ENCODE measurements at regions not wholly inside any gene's neighbourhood (a gene's known extent, or its start where the extent isn't known, plus 50 kb on each side); places are given as distances from the start of the nearest gene placed in this dataset.

DNA sequence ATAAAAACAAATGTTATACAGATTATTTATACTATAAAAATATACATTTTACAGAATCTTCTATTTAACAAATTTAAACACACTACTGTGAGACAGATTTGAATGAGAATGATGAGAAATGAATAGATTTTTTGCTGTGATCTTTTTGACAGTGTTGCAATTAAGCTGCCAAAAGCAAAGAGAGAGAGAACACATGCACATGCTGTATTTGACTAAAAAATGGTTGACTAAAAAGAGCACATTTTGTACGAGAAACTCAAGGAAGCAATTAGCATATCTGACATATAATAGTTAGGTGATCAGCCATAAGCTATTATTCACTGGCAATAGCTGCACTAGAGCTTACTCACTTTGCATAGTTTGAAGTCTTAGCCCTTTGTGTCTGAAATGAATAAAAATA lies 115.8 kb downstream of the SYT10 start:
- intact Hi-C loops (cut with micrococcal nuclease) = no loop called here
- ChIA-PET CTCF (ENCODE audit: low intra/inter-chr PET ratio) (no interaction called here), POLR2A (no interaction called here)
- H3K4me1 ChIP-seq (replicated peaks in 1 of 2; ENCODE audit: control insufficient read depth in 2 of 2, insufficient read depth in 2 of 2, low read length in 2 of 2) = no peaks in the 10 kb centered on the region; a peak in 2 of 5 replicates
- no TSS peak for BruUV-seq (replicated peaks)
- H3K9ac ChIP-seq (ENCODE audit: insufficient read depth in 1 of 2, low read depth in 2 of 2, low read length in 2 of 2) = no peak overlapping the region
- ATAC-seq (no peak), FAIRE-seq (peak; percentile 29), DNase-seq (ENCODE audit: extremely low read depth in 1 of 4, low spot score in 3 of 4) (no peak)
- H3K9me3 ChIP-seq (replicated peaks; ENCODE audit: control insufficient read depth, insufficient read depth, low read depth, low read length) = no peaks in the 10 kb centered on the region
- 50% methylated on average over 1 of the region's 1 CpG for WGBS (ENCODE audit: insufficient coverage, low coverage, missing lambda C conversion rate)
- H3K79me2 ChIP-seq (ENCODE audit: control insufficient read depth, insufficient read depth, low read length) = no peaks in the 10 kb centered on the region
- no peak overlapping the region for H3K4me2 ChIP-seq (ENCODE audit: insufficient read depth, low read length)
- no peak overlapping the region for H3K27ac ChIP-seq (ENCODE audit: extremely low read depth, low read depth, low read length)
- H2AFZ ChIP-seq (ENCODE audit: low read depth, low read length) = peak overlapping the region; percentile 12; the same call in 1 of the 2 replicates
- in situ Hi-C loops (cut with MboI) = no loop called here
- no peaks in the 10 kb centered on the region for H3K36me3 ChIP-seq (ENCODE audit: control insufficient read depth, insufficient read depth, low read length)
- no peaks in the 10 kb centered on the region for H4K20me1 ChIP-seq (replicated peaks; ENCODE audit: control insufficient read depth, insufficient read depth, low read length)
- no peak for TF ChIP-seq MEF2A (IDR thresholded peaks at IDR 0.05; ENCODE audit: control insufficient read depth, low read depth, low read length)
- no peak for TF ChIP-seq LCOR (CRISPR knock-in tag; IDR thresholded peaks at IDR 0.05)
- TF ChIP-seq ZNF232 (CRISPR knock-in tag; IDR thresholded peaks at IDR 0.05) = no peak
- no peak for TF ChIP-seq ZC3H11A (IDR thresholded peaks at IDR 0.05; ENCODE audit: low read depth, low read length)
- TF ChIP-seq, protein P1, sequence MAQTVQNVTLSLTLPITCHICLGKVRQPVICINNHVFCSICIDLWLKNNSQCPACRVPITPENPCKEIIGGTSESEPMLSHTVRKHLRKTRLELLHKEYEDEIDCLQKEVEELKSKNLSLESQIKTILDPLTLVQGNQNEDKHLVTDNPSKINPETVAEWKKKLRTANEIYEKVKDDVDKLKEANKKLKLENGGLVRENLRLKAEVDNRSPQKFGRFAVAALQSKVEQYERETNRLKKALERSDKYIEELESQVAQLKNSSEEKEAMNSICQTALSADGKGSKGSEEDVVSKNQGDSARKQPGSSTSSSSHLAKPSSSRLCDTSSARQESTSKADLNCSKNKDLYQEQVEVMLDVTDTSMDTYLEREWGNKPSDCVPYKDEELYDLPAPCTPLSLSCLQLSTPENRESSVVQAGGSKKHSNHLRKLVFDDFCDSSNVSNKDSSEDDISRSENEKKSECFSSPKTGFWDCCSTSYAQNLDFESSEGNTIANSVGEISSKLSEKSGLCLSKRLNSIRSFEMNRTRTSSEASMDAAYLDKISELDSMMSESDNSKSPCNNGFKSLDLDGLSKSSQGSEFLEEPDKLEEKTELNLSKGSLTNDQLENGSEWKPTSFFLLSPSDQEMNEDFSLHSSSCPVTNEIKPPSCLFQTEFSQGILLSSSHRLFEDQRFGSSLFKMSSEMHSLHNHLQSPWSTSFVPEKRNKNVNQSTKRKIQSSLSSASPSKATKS (CRISPR knock-in tag; IDR thresholded peaks at IDR 0.05) = no peak
- no peak for TF ChIP-seq RCOR1 (IDR thresholded peaks at IDR 0.05; ENCODE audit: borderline replicate concordance in 1 of 2, low read depth in 2 of 2, low read length in 2 of 2)
- no peak for TF ChIP-seq ARHGAP35 (IDR thresholded peaks at IDR 0.05; ENCODE audit: partially characterized antibody)
- TF ChIP-seq THRAP3 (IDR thresholded peaks at IDR 0.05; ENCODE audit: borderline replicate concordance) = no peak
- TF ChIP-seq, protein P2, sequence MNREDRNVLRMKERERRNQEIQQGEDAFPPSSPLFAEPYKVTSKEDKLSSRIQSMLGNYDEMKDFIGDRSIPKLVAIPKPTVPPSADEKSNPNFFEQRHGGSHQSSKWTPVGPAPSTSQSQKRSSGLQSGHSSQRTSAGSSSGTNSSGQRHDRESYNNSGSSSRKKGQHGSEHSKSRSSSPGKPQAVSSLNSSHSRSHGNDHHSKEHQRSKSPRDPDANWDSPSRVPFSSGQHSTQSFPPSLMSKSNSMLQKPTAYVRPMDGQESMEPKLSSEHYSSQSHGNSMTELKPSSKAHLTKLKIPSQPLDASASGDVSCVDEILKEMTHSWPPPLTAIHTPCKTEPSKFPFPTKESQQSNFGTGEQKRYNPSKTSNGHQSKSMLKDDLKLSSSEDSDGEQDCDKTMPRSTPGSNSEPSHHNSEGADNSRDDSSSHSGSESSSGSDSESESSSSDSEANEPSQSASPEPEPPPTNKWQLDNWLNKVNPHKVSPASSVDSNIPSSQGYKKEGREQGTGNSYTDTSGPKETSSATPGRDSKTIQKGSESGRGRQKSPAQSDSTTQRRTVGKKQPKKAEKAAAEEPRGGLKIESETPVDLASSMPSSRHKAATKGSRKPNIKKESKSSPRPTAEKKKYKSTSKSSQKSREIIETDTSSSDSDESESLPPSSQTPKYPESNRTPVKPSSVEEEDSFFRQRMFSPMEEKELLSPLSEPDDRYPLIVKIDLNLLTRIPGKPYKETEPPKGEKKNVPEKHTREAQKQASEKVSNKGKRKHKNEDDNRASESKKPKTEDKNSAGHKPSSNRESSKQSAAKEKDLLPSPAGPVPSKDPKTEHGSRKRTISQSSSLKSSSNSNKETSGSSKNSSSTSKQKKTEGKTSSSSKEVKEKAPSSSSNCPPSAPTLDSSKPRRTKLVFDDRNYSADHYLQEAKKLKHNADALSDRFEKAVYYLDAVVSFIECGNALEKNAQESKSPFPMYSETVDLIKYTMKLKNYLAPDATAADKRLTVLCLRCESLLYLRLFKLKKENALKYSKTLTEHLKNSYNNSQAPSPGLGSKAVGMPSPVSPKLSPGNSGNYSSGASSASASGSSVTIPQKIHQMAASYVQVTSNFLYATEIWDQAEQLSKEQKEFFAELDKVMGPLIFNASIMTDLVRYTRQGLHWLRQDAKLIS (CRISPR knock-in tag; IDR thresholded peaks at IDR 0.05) = no peak
- TF ChIP-seq SRSF3 (IDR thresholded peaks at IDR 0.05; ENCODE audit: insufficient read depth, low read length) = no peak
- no peak for TF ChIP-seq ATF1 (CRISPR knock-in tag; IDR thresholded peaks at IDR 0.05)
- TF ChIP-seq ATF1 (tag; IDR thresholded peaks at IDR 0.05) = no peak
- TF ChIP-seq TEAD4 (IDR thresholded peaks at IDR 0.05; ENCODE audit: low read length) = no peak
- no peak for TF ChIP-seq TEAD4 (CRISPR knock-in tag; IDR thresholded peaks at IDR 0.05; ENCODE audit: borderline replicate concordance)
- no peak for TF ChIP-seq ESRRA (IDR thresholded peaks at IDR 0.05; ENCODE audit: borderline replicate concordance, low read depth)
- TF ChIP-seq, protein P3, sequence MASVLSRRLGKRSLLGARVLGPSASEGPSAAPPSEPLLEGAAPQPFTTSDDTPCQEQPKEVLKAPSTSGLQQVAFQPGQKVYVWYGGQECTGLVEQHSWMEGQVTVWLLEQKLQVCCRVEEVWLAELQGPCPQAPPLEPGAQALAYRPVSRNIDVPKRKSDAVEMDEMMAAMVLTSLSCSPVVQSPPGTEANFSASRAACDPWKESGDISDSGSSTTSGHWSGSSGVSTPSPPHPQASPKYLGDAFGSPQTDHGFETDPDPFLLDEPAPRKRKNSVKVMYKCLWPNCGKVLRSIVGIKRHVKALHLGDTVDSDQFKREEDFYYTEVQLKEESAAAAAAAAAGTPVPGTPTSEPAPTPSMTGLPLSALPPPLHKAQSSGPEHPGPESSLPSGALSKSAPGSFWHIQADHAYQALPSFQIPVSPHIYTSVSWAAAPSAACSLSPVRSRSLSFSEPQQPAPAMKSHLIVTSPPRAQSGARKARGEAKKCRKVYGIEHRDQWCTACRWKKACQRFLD (CRISPR knock-in tag; IDR thresholded peaks at IDR 0.05) = no peak
- no peak for TF ChIP-seq KHSRP (IDR thresholded peaks at IDR 0.05)
- no peaks in the 10 kb centered on the region for H3K27me3 ChIP-seq (ENCODE audit: control insufficient read depth in 2 of 2, insufficient read depth in 2 of 2, low read length in 2 of 2)
- H3K9me1 ChIP-seq (ENCODE audit: control insufficient read depth, insufficient read depth, low read length) = no peaks in the 10 kb centered on the region
- no peak overlapping the region for H3K4me3 ChIP-seq

Data from K562 (cell line).